ENCODE measurements at regions not wholly inside any gene's neighbourhood (a gene's known extent, or its start where the extent isn't known, plus 50 kb on each side); places are given as distances from the start of the nearest gene placed in this dataset.
"Not testable (repeated sequence)": the region's sequence is repeated elsewhere in the genome, so short reads cannot be mapped to it uniquely, and the experiment has no call there.

DNA sequence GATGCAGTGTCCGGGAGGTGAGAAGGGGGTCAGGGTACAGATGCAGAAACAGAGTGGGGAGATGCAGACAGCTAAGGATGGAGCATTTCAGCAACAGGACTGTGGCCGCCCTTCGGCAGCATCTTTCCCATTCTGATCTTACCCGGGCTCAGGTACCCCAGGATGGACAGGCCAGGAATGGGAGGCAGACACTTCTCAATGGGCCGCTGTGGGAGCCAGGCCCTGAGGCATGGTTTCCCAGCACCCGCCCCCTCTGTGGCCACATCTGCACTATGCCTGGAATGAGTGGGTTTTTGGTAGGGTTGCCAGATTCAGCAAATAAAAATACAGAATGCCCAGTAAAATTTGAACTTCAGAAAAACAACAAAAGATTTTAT lies 105.2 kb upstream of the CTBP2 start:
- peak; percentile 63 for DNase-seq

DNA sequence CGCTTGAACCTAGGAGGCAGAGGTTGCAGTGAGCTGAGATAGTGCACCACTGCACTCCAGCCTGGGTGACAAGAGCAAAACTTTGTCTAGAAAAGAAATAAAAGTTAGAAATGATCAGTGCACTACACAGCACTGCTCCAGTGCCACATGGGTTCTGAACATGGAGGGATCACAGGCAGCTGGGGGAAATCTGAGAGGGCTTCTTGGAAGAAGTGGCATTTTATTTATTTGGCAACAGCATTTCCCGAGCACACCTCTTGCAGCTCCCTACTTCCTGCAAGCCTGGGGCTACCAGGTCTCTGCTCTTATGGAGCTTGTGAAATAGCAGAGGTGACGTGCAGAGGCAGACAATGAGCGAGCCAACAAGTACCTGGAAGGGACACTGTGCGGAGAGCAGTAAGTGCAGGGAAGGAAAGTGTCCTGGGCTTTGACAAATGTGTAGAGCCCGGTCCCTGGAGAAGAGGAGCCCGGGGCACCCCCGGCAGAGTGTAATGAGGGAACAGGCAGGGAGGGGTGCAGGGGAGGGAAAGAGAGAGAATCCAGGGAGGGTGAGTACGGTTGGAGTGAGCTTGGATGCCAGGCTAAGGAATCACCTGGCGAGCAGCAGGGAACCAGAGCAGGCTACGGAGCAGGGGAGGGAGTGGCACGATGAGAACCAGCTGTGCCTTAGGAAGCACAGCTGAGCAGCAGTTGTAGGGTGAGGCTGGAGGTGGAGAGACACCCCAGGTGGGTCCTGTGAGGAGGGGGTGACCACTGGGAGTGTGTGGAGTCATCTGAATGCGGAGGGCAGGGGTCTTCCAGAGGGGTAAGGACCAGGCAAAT lies 104.6 kb upstream of the CTBP2 start:
- DNase-seq, result peak; percentile 82

DNA sequence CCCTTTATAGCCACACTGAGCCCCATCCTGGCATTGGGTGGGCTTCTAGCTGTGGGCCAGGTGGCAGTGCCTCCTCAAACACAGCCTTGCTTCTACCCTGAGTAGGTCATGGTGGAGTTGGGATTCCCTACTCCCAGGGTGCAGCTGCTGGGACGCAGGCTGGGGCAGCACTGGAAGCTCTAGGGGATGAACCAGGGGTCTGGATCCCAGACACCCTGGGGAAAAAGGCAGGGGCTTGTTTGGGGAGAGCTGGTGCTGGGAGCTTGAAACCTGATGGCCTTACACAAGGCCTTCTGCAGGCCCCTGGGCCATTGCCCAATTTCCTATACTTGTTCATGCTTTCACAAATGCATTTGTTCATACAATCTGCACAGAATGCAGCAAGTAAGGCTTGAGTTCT lies 103.7 kb upstream of the CTBP2 start:
- DNase-seq, result no peak

DNA sequence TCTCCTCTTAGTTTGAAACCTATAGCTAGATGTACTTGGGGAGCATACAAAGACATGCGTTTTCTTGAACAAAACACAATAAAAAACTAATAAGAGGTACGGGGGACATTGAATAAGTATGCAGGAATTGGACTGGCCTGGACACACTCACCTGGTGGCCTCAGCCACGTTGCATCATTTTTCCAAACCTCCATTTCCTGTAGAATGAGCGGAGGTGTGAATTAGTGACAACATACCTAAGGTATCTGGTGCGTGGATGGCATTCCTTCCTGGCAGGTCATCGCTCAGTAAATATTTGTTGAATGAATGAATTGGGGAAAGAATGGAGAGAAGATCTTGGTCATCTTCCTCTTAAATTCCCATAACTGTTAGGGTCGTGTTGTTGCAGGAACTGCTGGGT lies 103.2 kb upstream of the CTBP2 start:
- peak; percentile 90 for DNase-seq

DNA sequence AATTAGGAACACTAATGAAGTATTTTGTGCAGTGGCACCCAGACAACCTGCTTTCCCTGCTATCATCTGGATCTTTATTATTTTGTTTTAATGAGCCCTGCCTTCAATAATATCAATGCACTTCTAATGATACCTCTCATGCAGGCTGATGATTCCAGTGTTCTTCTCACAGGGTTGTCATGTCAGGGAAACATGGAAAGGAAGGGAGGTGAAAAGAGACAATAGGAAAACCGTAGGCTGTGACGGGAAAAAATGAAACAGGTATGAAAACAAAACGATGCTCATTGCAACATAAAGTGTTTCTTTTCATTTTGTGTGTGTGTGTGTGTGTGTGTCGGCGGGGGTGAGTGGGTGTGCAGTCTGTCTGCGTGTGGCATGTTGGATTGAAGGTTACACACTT lies 102.6 kb upstream of the CTBP2 start:
- DNase-seq, result no peak

DNA sequence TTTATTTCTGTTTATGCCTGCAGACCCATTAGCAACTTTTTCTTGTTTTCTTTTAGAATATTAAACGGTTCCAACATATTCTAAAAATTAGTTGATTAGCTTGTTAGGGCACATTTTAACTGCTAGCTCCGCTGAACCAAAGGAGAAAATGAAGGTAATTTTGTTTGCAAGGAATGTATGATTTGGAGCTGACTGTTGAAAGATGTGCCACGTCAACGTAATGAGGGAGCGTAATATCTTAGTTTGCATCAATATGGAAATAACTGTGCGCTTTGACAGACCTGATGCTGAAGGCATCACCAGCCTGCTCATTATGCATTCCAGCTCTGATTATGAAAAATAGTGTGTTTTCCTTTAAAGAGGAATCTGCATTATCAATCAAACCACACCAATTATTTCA lies 102.0 kb upstream of the CTBP2 start:
- no peak for DNase-seq

DNA sequence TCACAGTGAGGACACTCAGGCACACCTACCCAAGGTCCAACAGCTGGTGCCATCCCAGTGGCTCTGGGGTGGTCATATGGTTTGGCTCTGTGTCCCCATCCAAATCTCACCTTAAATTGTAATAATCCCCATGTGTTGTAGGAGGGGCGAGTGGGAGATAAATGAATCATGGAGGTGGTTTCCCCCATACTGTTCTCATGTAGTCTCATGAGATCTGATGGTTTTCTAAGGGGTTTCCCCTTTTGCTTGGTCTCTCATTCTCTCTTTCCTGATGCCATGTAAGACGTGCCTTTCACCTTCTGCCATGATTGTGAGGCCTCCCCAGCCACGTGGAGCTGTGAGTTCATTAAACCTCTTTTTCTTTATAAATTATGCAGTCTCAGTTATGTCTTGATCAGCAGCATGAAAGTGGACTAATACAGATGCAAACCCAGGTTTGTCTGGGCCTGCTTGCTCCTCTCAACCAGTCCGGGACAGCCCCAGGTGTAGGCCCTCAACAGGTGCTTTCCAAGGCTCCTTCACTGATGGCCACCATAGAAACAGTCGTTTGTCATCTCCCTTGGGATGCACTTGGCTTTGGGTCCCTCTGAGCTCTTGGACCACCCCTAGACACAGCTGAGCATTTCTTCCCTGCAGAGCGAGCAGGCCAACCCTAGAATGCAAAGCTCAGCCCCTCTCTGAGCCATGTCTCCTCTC lies 101.3 kb upstream of the CTBP2 start:
- no peak for DNase-seq

DNA sequence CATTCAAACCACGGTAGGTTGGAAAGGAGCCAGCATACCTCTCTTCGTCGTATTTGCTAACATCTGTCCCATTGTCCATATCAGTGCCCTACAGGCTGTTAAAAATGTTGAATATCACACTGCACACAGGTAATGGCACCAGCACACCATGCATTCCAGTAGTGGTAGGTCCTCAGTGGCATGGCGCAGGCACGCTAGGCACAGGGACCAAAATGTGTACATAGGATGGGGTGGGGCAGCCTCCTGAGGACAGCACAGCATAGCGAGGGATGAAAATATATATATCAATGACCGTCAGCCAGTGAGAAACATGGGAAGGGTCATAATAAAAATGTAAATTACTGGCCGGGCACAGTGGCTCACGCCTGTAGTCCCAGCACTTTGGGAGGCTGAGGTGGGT lies 99.9 kb upstream of the CTBP2 start:
- no peak for DNase-seq

DNA sequence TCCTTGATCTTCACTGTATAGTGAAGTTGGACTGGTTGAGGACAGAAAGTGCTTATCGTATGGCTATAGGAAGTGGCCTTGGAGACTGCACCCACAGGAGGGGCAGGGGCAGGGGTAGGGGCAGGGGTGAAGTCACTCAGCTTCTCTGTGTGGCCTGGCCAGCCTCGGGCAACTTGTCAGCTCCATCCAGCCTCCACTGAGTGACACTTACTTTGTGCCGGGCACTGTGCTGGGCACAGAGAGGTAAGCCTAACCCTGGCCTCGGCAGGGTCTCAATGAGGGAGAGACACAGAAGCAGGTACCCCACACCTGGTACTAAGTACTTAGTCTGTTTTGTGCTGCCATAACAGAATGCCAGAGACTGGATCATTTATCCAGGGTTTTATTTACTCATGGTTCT lies 99.3 kb upstream of the CTBP2 start:
- DNase-seq, result no peak

DNA sequence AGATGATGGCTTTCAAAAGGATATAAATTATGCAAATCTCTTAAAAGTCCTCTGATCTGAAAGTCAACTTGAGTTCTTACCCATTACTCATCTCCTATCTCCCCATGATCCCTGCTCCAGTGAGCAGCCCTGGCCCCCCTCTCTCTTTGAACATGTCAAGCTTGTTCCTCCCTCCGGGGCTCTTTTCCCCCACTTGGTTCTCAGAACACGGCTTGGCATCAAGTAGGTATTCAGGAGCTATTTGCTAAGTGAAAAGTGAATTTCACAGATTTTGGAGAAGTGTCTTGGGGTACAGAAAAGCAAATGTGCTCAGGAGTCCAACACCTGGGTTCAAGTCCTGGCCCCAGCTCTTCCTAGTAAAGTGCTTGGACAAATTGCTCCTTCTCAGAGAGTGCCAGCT lies 98.3 kb upstream of the CTBP2 start:
- no peak for DNase-seq

DNA sequence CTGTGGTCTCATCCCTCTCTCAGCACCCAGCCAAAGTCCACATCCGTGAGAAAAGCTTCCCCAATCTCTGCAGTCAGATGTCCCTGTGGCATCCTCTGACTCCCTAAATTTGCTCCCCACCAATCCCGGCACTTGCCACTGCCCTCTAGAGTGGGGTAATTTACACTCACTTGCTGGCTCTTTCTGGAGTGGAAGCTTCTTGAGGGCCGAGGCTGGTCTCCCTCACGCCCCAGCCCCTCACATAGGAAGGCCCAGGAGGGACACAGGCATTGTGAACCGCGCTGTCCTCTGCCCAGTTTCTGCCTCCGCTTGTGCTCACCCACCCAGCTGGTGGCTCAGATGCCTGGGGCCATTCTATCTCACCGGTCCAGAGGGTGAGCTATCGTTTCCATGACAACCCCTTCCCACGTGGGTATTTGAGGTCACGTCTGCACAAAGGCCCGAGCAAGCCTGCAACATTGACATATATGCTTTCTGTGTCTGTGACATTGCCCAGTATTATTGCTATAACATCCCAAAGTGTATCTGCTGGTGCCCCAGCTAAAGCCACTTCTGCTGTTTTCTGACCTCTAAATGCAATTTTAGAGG lies 97.3 kb upstream of the CTBP2 start:
- no peak for DNase-seq

DNA sequence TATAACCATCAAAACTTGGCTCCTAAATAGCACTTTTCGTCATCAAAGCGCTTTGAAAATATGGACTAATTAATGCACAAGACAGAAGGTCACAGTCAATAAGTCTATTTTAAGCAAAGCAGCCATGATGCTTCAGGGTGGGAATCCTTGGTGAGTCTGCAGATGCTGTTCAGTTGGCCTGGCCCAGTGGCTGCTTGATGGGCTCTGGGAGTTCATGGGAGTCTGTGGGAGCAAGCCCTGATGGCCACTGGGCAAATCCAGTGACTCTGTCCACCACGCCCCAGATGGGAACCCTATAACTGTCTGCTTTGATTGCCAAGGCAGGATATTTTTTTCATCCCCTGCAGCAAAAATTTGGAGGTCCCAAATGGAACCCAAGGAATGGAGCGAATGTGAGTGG lies 95.7 kb upstream of the CTBP2 start:
- no peak for DNase-seq

DNA sequence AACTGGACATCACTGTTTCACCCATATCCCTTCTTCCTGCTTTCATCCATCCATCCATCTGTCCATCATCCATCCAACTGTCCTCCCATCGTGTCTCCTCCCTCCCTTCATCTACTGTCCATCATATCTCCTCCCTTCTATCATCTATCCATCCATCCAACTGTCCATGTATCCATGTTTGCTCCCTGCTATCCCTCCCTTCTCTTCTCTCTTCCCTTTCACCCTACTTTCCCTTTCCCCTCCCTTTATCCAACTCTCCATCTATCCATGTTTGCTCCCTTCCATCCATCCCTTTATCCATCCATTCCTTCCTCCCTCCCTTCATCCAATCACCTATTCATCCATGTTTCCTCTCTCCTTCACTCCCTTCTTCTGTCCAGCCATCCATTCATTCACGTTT lies 92.6 kb upstream of the CTBP2 start:
- no peak for DNase-seq

DNA sequence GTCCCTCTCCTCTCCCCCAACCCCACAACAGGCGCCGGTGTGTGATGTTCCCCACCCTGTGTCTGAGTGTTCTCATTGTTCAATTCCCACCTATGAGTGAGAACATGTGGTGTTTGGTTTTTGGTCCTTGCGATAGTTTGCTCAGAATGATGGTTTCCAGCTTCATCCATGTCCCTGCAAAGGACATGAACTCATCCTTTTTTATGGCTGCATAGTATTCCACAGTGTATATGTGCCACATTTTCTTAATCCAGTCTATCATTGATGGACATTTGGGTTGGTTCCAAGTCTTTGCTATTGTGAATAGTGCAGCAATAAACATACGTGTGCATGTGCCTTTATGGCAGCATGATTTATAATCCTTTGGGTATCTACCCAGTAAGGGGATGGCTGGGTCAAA lies 90.5 kb upstream of the CTBP2 start:
- not testable (repeated sequence) for DNase-seq

DNA sequence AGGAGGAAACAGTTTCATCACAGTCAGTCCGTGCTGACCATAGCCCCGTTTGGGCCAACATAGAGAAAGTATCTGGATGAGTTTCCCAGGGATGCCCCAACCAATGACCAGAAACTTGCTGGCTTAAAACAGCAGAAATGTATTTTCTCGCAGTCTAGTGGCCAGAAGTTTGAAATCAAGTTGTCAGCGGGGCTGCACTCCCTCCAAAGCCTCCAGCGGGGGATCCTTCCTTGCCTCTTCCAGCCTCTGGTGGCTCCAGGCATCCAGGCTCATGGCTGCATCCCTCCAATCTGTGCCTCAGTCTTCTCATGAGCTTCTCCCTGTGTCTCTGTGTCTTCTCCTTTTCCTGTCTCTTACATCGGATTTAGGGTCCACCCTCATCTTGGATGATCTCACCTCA lies 89.6 kb upstream of the CTBP2 start:
- no peak for DNase-seq

DNA sequence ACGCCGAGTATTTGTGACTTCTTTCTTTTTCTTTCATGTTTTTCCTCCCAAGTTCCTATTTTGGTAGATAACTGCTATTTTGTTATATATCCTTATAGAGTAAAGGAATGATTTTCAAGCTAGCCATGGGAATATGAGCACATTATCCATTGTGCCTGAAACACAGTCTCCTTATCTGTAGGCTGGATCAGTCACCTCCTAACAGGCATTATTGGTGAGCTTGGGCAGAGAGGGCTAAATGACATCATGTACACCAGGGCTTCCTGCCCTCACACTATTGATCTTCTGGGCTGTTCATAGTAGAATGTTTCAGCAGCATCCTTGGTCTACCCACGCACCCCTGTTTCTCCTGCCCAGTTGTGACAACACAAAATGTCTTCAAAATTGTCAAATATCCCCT lies 88.1 kb upstream of the CTBP2 start:
- no peak for DNase-seq

DNA sequence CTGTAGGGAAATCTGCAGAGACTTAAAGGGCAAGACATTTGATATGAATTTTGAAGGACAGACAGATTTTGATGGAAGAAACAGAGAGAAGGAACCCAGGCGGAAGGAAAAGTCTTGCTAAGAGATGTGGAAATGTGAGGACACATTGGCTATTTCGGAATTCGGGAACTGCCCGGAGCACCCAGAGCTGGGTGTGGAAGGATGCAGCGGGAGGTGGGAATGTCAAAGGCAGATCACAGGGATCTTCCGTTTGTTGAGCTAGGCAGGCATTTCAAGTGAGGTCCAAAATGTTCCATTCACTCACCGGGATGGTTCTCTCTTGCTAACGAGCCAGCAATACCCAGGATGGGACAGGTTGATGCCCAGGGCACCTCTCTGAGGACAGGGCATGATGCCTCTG lies 87.2 kb upstream of the CTBP2 start:
- DNase-seq, result no peak

DNA sequence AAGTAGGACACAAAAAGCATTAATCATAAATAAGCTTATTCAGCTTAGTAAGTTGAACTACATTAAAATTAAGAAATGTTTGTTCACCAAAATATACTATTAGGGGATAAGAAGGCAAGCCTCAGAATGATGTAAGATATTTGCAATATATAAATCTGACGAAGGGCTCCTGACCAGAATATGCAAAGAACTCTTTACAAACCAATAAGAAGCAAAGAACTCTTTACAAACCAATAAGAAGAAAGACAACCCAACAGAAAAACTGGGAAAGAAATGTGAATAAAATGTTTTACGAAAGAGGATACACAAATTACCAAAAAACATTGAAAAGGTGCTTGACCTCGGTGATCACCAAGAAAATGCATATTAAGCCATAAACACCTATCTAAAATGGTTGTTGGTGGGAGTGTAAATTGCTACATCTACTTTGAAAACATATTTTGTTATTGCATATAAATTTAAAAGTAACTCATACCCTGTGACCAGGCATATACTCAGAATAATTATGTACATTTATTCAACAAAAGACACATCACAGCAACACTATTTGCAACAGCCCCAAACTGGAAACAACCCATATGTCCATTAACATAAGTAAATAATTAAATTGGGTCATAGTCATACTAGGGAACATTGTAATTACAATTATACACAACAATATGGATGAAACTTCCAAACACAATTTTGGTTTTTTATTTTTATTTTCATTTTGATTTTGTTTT lies 83.3 kb upstream of the CTBP2 start:
- DNase-seq, result no peak

DNA sequence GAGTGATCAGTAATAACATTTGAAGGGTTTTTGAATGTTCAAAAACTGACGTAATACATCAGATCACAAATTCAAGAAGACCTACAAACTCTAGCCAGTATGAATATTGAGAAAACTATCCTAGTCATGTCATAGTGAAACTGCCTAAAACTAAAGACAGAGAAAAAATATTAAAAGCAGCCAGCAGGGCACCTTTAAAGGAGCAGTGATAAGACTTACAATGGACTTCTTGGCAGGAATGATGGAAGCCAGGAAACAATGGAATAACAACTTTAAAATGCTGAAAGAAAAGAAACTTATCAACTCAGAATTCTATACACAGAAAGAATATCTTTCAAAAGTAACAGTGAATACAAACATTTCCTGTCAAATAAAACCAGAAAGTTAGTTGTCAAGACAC lies 78.3 kb upstream of the CTBP2 start:
- no peak for DNase-seq

DNA sequence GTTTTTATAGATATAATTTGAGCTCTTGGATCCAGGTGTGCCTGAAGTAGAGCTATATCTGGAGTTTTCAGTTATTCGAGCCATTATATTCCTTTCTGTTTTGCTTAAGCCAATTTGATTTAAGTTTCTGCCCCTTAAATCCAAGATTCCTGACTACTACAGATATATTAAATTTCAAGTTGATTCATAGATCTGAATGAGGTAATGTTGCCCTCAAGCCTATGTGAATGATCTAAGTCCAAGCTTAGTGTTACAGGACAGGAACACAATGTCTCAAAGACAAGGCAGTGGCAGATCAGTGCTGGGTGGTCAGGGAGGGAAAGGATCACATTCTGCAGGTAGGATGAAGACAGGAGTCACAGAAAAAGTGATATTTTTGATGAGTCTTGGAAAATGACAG lies 75.7 kb upstream of the CTBP2 start:
- DNase-seq, result no peak

DNA sequence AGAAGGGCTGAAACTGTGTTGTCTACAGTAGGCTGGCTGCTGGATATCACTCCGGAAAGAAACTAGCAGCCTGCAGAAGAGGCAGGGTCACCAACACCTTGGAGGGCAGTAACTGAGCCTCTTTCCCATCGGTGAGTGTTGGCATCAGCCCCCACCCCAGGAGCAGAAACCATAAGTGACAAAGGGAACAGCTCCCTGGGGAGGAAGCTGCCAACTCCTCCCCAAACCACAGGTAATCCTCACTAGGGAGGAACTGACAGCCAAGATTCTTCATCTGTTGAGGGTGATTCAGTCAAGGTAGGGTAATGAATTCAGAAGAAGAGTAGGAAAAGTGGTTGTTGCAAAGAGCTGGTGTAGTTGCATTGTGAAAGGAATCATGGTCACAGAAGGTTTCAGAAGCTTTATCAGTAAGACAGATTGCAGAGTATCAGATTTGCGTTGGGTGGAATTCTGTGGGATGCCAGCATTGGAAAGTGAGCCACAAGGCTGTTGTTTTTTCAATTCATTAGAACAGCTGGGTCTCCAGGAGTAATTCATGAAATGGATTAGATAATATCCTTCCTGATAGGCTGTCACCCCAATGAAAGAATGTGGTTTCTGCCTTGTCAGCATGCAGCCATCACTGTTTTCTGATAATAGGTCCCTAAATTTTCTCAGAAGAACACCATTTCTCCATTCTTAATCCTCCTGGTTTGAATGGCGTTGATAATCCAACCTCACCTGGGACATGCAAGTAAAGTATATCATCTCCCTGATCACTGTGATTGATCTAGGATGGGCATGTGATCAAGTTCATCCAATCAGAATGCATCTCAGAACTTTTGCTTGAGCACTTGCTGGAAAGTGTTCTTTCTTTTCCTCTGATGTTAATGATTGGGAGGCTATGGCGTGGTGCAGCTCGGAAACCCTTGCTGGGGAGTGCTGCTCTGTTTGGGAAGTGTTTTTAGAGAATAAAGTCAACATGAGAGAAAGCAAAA lies 75.0 kb upstream of the CTBP2 start:
- DNase-seq, result no peak

DNA sequence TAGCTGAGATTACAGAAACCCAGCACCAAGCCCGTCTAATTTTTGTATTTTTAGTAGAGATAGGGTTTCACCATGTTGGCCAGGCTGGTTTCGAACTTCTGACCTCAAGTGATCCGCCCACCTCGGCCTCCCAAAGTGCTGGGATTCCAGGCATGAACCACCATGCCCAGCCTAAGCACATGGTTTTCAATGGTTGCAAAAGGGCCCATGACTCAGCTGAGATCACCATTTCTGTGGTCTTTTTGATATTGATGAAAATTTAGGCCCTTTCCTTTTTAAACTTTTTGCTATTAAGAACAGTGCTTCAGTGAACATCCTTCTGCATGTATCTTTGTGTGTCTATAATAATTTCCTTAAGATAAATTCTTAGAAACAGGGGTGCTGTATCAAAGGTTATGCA lies 74.2 kb upstream of the CTBP2 start:
- DNase-seq, result not testable (repeated sequence)

DNA sequence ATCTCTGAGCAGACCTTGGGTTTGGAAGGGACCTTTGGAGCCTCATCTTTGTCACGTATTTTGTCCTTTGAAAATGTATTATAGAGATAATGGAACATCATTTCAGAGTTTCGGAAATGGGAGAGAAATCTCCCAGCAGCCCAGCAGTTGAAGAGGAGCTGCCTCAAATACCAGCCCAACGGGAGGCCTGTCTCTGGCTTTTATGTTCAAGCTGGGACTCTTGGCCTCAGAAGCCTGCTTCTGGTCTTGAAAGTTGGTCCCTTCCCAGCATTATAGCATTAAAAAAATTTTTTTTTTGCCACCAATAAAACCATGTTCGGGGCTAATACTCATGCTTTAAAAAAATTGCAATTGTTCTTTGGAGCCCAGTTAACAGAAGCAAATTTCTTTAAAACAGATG lies 73.4 kb upstream of the CTBP2 start:
- DNase-seq, result no peak

All from islet precursor cell (in vitro differentiated cells).